Gastrocnemius medialis (tissue), 4 donors: ENCODE measurements at regions not wholly inside any gene's neighbourhood (a gene's known extent, or its start where the extent isn't known, plus 50 kb on each side); places are given as distances from the start of the nearest gene placed in this dataset.

Experiments used
- CTCF ChIP-seq, 5 experiments: fragments of 450-650 bp in 3 of 5; fragments of 200-600 bp in 2 of 5; sonication (generic) in 2 of 5; IDR thresholded peaks in 4 of 5; conservative IDR thresholded peaks in 1 of 5; 1 replicate in 4 of 5; 2 replicates in 1 of 5; pipeline ENCODE4 v1.5.1; 2016 to 2019; ENCODE audit warnings: antibody characterized with exemption in 5 of 5, mild to moderate bottlenecking in 3 of 5, moderate library complexity in 3 of 5
- POLR2A ChIP-seq, 2 donors: fragments of 450-650 bp; IDR thresholded peaks; one replicate each; pipeline ENCODE4 v1.6.1; 2017; ENCODE audit warnings: antibody characterized with exemption in 2 of 2, mild to moderate bottlenecking in 2 of 2, moderate library complexity in 2 of 2

- no peak for TF ChIP-seq CTCF (IDR thresholded peaks at IDR 0.05 in 4 of 5, conservative IDR thresholded peaks at IDR 0.05 in 1 of 5)
- TF ChIP-seq POLR2A (IDR thresholded peaks at IDR 0.05), result no peak
Measured at GRCh38 chr20:61043681-61044080, 208.4 kb upstream of the CDH4 start.
